ENCODE measurements at regions not wholly inside any gene's neighbourhood (a gene's known extent, or its start where the extent isn't known, plus 50 kb on each side); places are given as distances from the start of the nearest gene placed in this dataset.

DNA sequence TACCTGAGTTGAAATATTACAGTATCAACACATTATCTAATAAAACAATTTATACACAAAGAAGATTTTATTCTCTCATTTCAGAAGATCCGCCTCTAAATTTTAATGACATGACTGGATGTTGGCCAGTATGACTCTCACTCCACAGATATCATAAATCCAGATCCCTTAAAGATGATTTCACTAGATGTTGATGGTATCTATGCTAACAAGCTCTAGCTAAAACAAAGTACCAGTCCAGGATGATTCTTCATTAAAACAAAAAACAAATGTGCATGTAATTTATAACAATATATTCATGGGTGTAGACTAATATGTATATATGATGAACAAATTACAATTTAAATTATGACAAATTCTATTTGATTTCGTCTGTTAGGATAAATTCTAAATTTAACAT lies 708.4 kb downstream of the SATB2 start:
- no peaks in the 10 kb centered on the region for H3K9me3 ChIP-seq

DNA sequence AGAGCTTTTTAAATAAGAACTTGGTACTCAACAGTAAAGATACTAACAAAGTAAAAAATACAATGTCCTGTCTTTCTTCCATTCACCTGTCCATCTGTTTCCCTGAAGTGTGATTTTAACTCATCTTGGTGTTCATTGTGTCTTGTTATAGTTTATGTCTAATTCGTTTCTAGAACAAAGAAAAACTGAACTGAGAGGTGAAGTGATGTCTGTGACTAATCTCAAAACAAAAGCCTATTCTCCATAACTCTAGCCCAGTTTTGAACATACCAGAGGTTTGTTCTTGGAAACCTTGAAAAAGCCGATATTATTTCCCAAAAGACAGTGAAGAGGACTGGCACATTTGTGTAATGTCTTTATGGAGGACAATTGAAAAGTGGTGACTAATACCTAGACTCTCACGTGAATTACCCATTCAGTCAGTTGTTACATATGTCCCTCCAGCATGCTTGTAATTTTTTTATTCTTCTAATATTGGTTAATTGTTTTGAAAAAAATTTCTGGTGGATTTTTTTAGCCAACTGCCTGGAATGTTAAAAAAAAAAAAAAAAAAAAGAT lies 725.8 kb downstream of the SATB2 start:
- Histone ChIP-seq H3K4me3 (no peak overlapping the region), H3K4me1 (no peaks in the 10 kb centered on the region), H3K27ac (no peak overlapping the region), H3K27me3 (no peaks in the 10 kb centered on the region), H3K36me3 (no peaks in the 10 kb centered on the region), H3K9me3 (no peaks in the 10 kb centered on the region)
- ATAC-seq = no peak
- TF ChIP-seq, protein P1, sequence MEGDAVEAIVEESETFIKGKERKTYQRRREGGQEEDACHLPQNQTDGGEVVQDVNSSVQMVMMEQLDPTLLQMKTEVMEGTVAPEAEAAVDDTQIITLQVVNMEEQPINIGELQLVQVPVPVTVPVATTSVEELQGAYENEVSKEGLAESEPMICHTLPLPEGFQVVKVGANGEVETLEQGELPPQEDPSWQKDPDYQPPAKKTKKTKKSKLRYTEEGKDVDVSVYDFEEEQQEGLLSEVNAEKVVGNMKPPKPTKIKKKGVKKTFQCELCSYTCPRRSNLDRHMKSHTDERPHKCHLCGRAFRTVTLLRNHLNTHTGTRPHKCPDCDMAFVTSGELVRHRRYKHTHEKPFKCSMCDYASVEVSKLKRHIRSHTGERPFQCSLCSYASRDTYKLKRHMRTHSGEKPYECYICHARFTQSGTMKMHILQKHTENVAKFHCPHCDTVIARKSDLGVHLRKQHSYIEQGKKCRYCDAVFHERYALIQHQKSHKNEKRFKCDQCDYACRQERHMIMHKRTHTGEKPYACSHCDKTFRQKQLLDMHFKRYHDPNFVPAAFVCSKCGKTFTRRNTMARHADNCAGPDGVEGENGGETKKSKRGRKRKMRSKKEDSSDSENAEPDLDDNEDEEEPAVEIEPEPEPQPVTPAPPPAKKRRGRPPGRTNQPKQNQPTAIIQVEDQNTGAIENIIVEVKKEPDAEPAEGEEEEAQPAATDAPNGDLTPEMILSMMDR (IDR thresholded peaks at IDR 0.05) = no peak
- TF ChIP-seq POLR2A (IDR thresholded peaks at IDR 0.05) = no peak
- 37% methylated on average over 3 of the region's 3 CpGs for WGBS (ENCODE audit: insufficient coverage, low coverage, low lambda C conversion rate, missing lambda C conversion rate)
- intact Hi-C loops (cut with DNase I) = no loop called here
- no peak for DNase-seq

More for the DNA sequence above, 708.4 kb downstream of the SATB2 start:
- Histone ChIP-seq H3K4me1 (no peaks in the 10 kb centered on the region), H3K27me3 (no peaks in the 10 kb centered on the region), H3K27ac (no peak overlapping the region), H3K36me3 (no peaks in the 10 kb centered on the region), H3K4me3 (no peak overlapping the region)
- intact Hi-C loops (cut with DNase I) = no loop called here
- 34% methylated on average over 2 of the region's 2 CpGs for WGBS (ENCODE audit: insufficient coverage, low coverage, low lambda C conversion rate, missing lambda C conversion rate)
- DNase-seq (no peak), ATAC-seq (no peak)
- TF ChIP-seq, protein P1 (IDR thresholded peaks at IDR 0.05) = no peak
- no peak for TF ChIP-seq POLR2A (IDR thresholded peaks at IDR 0.05)

DNA sequence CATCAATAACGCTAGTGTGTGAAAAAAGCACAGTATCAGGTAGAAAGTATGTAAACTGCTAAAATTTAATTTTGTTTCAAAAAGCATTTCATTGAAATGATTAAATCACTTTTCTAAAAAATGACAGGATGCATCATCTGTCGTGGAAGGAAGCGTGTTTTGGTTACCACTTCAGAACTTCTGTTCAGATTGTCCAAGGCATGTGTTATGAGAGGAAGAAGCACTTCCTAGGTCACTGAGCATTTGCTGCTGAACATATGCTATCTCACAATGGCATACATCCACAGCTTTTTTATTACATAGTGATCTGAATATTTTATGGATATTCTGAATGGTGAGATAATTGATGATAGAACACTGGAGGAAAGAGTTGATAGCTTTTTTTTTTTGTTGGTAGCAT lies 737.5 kb downstream of the SATB2 start:
- H3K4me3 ChIP-seq = no peak overlapping the region
- no peaks in the 10 kb centered on the region for H3K36me3 ChIP-seq
- H3K27me3 ChIP-seq = no peaks in the 10 kb centered on the region
- DNase-seq (no peak), ATAC-seq (no peak)
- no peaks in the 10 kb centered on the region for H3K9me3 ChIP-seq
- no peak for TF ChIP-seq POLR2A (IDR thresholded peaks at IDR 0.05)
- TF ChIP-seq, protein P1 (IDR thresholded peaks at IDR 0.05) = no peak
- WGBS (ENCODE audit: insufficient coverage, low coverage, low lambda C conversion rate, missing lambda C conversion rate) = 50% methylated on average over 3 of the region's 3 CpGs
- intact Hi-C loops (cut with DNase I) = no loop called here
- no peaks in the 10 kb centered on the region for H3K4me1 ChIP-seq
- no peak overlapping the region for H3K27ac ChIP-seq

DNA sequence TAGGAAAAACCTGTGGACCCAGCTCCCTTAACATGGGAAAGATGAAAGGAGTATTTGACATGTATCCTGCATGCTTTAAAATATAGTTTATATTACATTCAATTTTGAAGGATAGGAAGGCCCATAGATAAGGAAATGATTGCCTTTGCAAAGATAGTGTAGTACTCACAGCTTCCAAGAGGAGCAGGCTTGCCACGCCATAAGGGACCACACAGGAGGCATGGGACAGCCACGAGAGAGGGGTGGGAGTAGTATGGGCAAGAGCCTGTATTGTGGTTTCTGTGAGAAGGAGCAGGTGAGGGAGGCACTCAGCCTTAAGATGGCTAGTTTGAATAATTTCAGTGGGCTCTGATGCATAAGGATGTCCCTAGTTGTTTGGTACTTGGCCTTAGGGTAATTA lies 740.3 kb downstream of the SATB2 start:
- no peak for DNase-seq
- TF ChIP-seq, protein P1 (IDR thresholded peaks at IDR 0.05) = no peak
- no peak for TF ChIP-seq POLR2A (IDR thresholded peaks at IDR 0.05)
- Histone ChIP-seq H3K4me1 (no peaks in the 10 kb centered on the region), H3K36me3 (no peaks in the 10 kb centered on the region), H3K9me3 (no peaks in the 10 kb centered on the region), H3K4me3 (no peak overlapping the region), H3K27ac (no peak overlapping the region), H3K27me3 (no peaks in the 10 kb centered on the region)
- WGBS (ENCODE audit: insufficient coverage, low coverage, low lambda C conversion rate, missing lambda C conversion rate) = 95% methylated on average over 2 of the region's 2 CpGs
- intact Hi-C loops (cut with DNase I) = no loop called here
- no peak for ATAC-seq
